NCI-H1694 treated with DMSO at 0.1 percent for 48 hours (cell line): ENCODE measurements at regions not wholly inside any gene's neighbourhood (a gene's known extent, or its start where the extent isn't known, plus 50 kb on each side); places are given as distances from the start of the nearest gene placed in this dataset.

Experiments
- DNase-seq: peaks from one replicate; lab custom pipeline; 2025; lab: John Stamatoyannopoulos, UW

GRCh38 chr12:105744371-105745058 lies 394.2 kb downstream of the NUAK1 start:
- no peak for DNase-seq

- no peak for DNase-seq
These were observed 392.9 kb downstream of the NUAK1 start for GRCh38 chr12:105745811-105746210.

GRCh38 chr12:105748806-105749600 lies 389.8 kb downstream of the NUAK1 start:
- no peak for DNase-seq

GRCh38 chr12:105750096-105750495 lies 388.7 kb downstream of the NUAK1 start:
- no peak for DNase-seq

- DNase-seq, result no peak
These were observed 384.4 kb downstream of the NUAK1 start for GRCh38 chr12:105754313-105754712.

GRCh38 chr12:105756961-105757360 lies 381.8 kb downstream of the NUAK1 start:
- DNase-seq, result no peak

- DNase-seq, result no peak
These were observed 379.6 kb downstream of the NUAK1 start for GRCh38 chr12:105759149-105759548.

- DNase-seq, result no peak
These were observed 377.7 kb downstream of the NUAK1 start for GRCh38 chr12:105761075-105761474.

- no peak for DNase-seq
These were observed 374.4 kb downstream of the NUAK1 start for GRCh38 chr12:105764216-105764835.

GRCh38 chr12:105765053-105766014 lies 373.4 kb downstream of the NUAK1 start:
- no peak for DNase-seq

GRCh38 chr12:105766029-105766428 lies 372.7 kb downstream of the NUAK1 start:
- no peak for DNase-seq

GRCh38 chr12:105769486-105769885 lies 369.3 kb downstream of the NUAK1 start:
- DNase-seq, result no peak

GRCh38 chr12:105773471-105773870 lies 365.3 kb downstream of the NUAK1 start:
- DNase-seq, result no peak

- no peak for DNase-seq
These were observed 364.7 kb downstream of the NUAK1 start for GRCh38 chr12:105774037-105774436.

- no peak for DNase-seq
These were observed 363.4 kb downstream of the NUAK1 start for GRCh38 chr12:105775343-105775742.

GRCh38 chr12:105783983-105784947 lies 354.5 kb downstream of the NUAK1 start:
- DNase-seq, result no peak

GRCh38 chr12:105793421-105793820 lies 345.3 kb downstream of the NUAK1 start:
- no peak for DNase-seq

- DNase-seq, result no peak
These were observed 340.4 kb downstream of the NUAK1 start for GRCh38 chr12:105798256-105798845.

GRCh38 chr12:105799103-105799502 lies 339.7 kb downstream of the NUAK1 start:
- DNase-seq, result no peak

- DNase-seq, result no peak
These were observed 337.4 kb downstream of the NUAK1 start for GRCh38 chr12:105801351-105801750.
